Astrocyte (in vitro differentiated cells and primary cell): ENCODE measurements at regions not wholly inside any gene's neighbourhood (a gene's known extent, or its start where the extent isn't known, plus 50 kb on each side); places are given as distances from the start of the nearest gene placed in this dataset.

Experiments used
- DNase-seq: peaks from one replicate; pipeline ENCODE4 v3.0.0-alpha.2; 2010; ENCODE audit warnings: low read depth
- FAIRE-seq: peaks from 2 replicates; lab custom pipeline; 2011; peaks lifted over from hg19 to GRCh38; lab: Jason Lieb, UNC
- H2AFZ ChIP-seq: 2 replicates; pipeline ENCODE4 v1.6.0; 2012; ENCODE audit warnings: low read depth, low read length, inconsistent platforms
- H3K27ac ChIP-seq: 2 replicates; pipeline ENCODE4 v1.5.1; 2011; ENCODE audit warnings: low read depth, low read length, inconsistent platforms
- H3K27me3 ChIP-seq: 2 replicates; pipeline ENCODE4 v1.6.0; 2011; ENCODE audit warnings: low read length, inconsistent platforms; ENCODE audit not compliant: insufficient read depth
- H3K36me3 ChIP-seq: 2 replicates; pipeline ENCODE4 v1.5.1; 2011; ENCODE audit warnings: low read length, inconsistent platforms; ENCODE audit not compliant: insufficient read depth
- H3K4me1 ChIP-seq: 2 replicates; pipeline ENCODE4 v1.5.1; 2011; ENCODE audit warnings: low read length, inconsistent platforms; ENCODE audit not compliant: insufficient read depth
- H3K4me2 ChIP-seq: 2 replicates; pipeline ENCODE4 v1.6.0; 2012; ENCODE audit warnings: low read length, inconsistent platforms
- H3K4me3 ChIP-seq: 2 replicates; pipeline ENCODE4 v1.5.1; 2011; ENCODE audit warnings: low read depth, mild to moderate bottlenecking, low read length, inconsistent platforms; ENCODE audit not compliant: insufficient read depth
- H3K79me2 ChIP-seq: 2 replicates; pipeline ENCODE4 v1.6.0; 2012; ENCODE audit warnings: mild to moderate bottlenecking, low read length, inconsistent platforms; ENCODE audit not compliant: insufficient read depth
- H3K9ac ChIP-seq: 2 replicates; pipeline ENCODE4 v1.6.0; 2012; ENCODE audit warnings: mild to moderate bottlenecking, low read length, inconsistent platforms
- H3K9me3 ChIP-seq: 2 replicates; pipeline ENCODE4 v1.5.1; 2012; ENCODE audit warnings: low read depth, mild to moderate bottlenecking, low read length, inconsistent platforms; ENCODE audit not compliant: insufficient read depth
- H4K20me1 ChIP-seq: 2 replicates; pipeline ENCODE4 v1.6.0; 2012; ENCODE audit warnings: low read length, inconsistent platforms; ENCODE audit not compliant: insufficient read depth
- H3K27ac Mint-ChIP-seq: one replicate; pipeline ENCODE4 v1.8.0; 2021; ENCODE audit warnings: mild to moderate bottlenecking, mixed read lengths; ENCODE audit not compliant: unreplicated experiment
- H3K27me3 Mint-ChIP-seq: one replicate; pipeline ENCODE4 v1.8.0; 2021; ENCODE audit warnings: low read depth, mixed read lengths; ENCODE audit not compliant: unreplicated experiment
- H3K36me3 Mint-ChIP-seq: one replicate; pipeline ENCODE4 v1.8.0; 2021; ENCODE audit warnings: low read depth, mixed read lengths; ENCODE audit not compliant: unreplicated experiment
- H3K4me1 Mint-ChIP-seq: one replicate; pipeline ENCODE4 v1.8.0; 2021; ENCODE audit warnings: low read depth, mixed read lengths; ENCODE audit not compliant: unreplicated experiment
- H3K4me3 Mint-ChIP-seq: one replicate; pipeline ENCODE4 v1.8.0; 2021; ENCODE audit warnings: mild to moderate bottlenecking, moderate library complexity, mixed read lengths; ENCODE audit not compliant: unreplicated experiment
- H3K9me3 Mint-ChIP-seq: one replicate; pipeline ENCODE4 v1.8.0; 2021; ENCODE audit warnings: mild to moderate bottlenecking, mixed read lengths; ENCODE audit not compliant: unreplicated experiment
- EZH2 ChIP-seq: IDR thresholded peaks from 2 replicates; pipeline ENCODE4 v1.6.1; 2012; ENCODE audit warnings: mild to moderate bottlenecking, low read length, inconsistent platforms; ENCODE audit not compliant: insufficient read depth
- TF ChIP-seq, protein P1 (sequence below): IDR thresholded peaks from 2 replicates; pipeline ENCODE4 v1.5.1; 2011; ENCODE audit warnings: low read depth, mild to moderate bottlenecking, inconsistent platforms, low read length, moderate library complexity; ENCODE audit not compliant: insufficient read depth

DNA sequence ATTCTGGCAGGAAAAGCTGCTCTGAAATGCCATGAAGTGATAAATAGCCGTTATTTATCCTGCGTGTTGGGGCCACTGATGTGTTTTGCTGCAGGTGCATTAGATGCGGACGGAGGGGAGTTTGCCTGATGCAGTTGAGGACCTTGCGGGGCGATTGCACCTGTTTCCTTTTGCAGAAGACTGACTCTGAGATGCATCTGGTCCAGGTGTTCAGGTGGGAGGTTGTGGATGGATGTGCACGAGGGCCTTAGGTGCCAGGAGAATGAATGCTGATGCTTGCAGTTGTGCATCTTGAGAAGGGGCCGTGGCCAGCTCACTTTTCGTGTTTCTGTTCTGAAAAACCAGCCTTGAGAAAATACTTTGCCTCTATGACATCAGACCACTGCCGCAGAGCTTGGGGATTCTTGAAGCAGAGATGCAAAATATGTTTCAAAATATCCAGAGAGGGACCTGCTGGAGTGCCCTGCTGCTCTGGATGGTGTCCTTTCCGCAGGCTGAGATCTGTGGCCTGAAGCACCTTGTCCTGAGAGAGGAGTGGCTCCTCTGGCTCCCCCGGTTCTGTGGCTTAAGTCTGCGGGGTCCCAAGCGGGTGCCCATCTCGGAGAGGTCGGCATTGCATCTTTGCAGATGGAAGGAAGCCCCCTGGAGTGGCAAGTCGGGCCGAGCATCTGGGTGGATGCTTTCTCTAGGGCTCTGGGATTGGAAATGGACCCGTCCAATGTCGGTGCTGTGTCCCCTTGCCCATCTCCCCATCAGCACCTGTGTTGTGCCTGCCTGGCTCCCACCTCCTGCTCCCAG, 1031.1 kb downstream of the TBC1D22A start:
- Mint-ChIP-seq H3K4me3 (no peak overlapping the region), H3K27me3 (peaks cover 15% of the 10 kb centered on the region), H3K27ac (no peak overlapping the region), H3K36me3 (no peaks in the 10 kb centered on the region), H3K4me1 (peaks cover 16% of the 10 kb centered on the region), H3K9me3 (peaks cover 2% of the 10 kb centered on the region)
- no peak overlapping the region for H2AFZ ChIP-seq
- DNase-seq (no peak), FAIRE-seq (no peak)
- no peak overlapping the region for H3K9ac ChIP-seq
- H4K20me1 ChIP-seq: no peaks in the 10 kb centered on the region
- H3K27me3 ChIP-seq: no peaks in the 10 kb centered on the region
- no peaks in the 10 kb centered on the region for H3K36me3 ChIP-seq
- no peaks in the 10 kb centered on the region for H3K4me1 ChIP-seq
- TF ChIP-seq EZH2: no peak
- TF ChIP-seq, protein P1, sequence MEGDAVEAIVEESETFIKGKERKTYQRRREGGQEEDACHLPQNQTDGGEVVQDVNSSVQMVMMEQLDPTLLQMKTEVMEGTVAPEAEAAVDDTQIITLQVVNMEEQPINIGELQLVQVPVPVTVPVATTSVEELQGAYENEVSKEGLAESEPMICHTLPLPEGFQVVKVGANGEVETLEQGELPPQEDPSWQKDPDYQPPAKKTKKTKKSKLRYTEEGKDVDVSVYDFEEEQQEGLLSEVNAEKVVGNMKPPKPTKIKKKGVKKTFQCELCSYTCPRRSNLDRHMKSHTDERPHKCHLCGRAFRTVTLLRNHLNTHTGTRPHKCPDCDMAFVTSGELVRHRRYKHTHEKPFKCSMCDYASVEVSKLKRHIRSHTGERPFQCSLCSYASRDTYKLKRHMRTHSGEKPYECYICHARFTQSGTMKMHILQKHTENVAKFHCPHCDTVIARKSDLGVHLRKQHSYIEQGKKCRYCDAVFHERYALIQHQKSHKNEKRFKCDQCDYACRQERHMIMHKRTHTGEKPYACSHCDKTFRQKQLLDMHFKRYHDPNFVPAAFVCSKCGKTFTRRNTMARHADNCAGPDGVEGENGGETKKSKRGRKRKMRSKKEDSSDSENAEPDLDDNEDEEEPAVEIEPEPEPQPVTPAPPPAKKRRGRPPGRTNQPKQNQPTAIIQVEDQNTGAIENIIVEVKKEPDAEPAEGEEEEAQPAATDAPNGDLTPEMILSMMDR: no peak
- peaks cover 13% of the 10 kb centered on the region for H3K9me3 ChIP-seq
- no peak overlapping the region for H3K27ac ChIP-seq
- H3K4me2 ChIP-seq: no peak overlapping the region
- H3K4me3 ChIP-seq: no peak overlapping the region
- no peaks in the 10 kb centered on the region for H3K79me2 ChIP-seq

DNA sequence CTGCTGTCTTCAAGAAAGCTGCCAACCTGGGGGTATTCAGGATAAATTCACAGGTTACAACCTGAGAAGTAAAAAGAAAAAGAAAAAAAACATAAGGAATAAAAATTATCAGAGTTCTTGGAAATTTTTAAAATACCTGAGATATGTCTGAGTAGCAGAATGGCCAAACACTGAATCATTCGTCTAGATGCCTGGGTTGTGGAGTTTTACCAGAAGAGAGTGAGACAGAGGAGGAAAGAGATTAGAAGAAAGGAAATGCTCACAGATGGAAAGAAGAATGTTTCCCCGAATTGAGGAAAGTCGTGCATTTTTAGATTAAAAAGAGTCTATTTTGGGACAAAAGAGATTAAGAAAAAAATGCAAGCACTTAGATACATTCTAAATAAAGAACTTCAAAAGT, 1026.7 kb downstream of the TBC1D22A start:
- Mint-ChIP-seq H3K27ac (peak overlapping the region; percentile 43), H3K27me3 (peaks cover 7% of the 10 kb centered on the region), H3K36me3 (no peaks in the 10 kb centered on the region), H3K4me3 (no peak overlapping the region), H3K9me3 (peaks cover 8% of the 10 kb centered on the region), H3K4me1 (peaks cover 25% of the 10 kb centered on the region)
- Histone ChIP-seq H3K36me3 (no peaks in the 10 kb centered on the region), H3K27me3 (no peaks in the 10 kb centered on the region), H3K4me1 (no peaks in the 10 kb centered on the region), H2AFZ (no peak overlapping the region), H3K9ac (no peak overlapping the region), H3K4me3 (no peak overlapping the region), H3K27ac (no peak overlapping the region), H3K4me2 (no peak overlapping the region), H4K20me1 (no peaks in the 10 kb centered on the region), H3K9me3 (peaks cover 9% of the 10 kb centered on the region), H3K79me2 (no peaks in the 10 kb centered on the region)
- DNase-seq (no peak), FAIRE-seq (no peak)
- TF ChIP-seq, protein P1: no peak
- no peak for TF ChIP-seq EZH2

DNA sequence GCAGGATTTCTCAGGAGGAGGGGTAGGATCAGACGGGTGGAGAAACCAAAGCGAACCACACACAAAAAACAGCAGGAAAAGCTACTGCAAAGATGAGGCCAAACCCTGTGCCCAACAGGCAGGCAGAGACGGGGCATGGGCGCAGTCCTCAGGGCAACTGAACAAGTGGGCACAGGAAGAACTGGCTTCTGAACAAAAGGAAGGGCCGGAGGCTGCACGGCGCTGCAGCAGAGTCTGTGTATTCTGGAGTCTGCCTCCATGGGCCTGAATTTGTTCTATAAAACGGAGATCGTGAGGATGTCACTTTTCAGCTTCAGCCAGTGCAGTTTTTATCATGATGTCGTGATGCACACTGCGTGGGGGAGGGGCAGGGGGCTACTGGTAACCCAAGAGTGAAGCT, 1026.0 kb downstream of the TBC1D22A start:
- H3K36me3 Mint-ChIP-seq: no peaks in the 10 kb centered on the region
- H3K27me3 Mint-ChIP-seq: peaks cover 6% of the 10 kb centered on the region
- H3K4me2 ChIP-seq: no peak overlapping the region
- TF ChIP-seq EZH2: no peak
- TF ChIP-seq, protein P1: no peak
- H3K27me3 ChIP-seq: no peaks in the 10 kb centered on the region
- no peaks in the 10 kb centered on the region for H3K4me1 ChIP-seq
- FAIRE-seq: no peak
- H3K27ac Mint-ChIP-seq: peak overlapping the region; percentile 43
- H3K4me1 Mint-ChIP-seq: peaks cover 25% of the 10 kb centered on the region
- no peak overlapping the region for H3K27ac ChIP-seq
- DNase-seq: no peak
- H3K4me3 ChIP-seq: no peak overlapping the region
- no peaks in the 10 kb centered on the region for H3K79me2 ChIP-seq
- H4K20me1 ChIP-seq: no peaks in the 10 kb centered on the region
- H3K36me3 ChIP-seq: no peaks in the 10 kb centered on the region
- peaks cover 9% of the 10 kb centered on the region for H3K9me3 ChIP-seq
- H2AFZ ChIP-seq: no peak overlapping the region
- H3K9me3 Mint-ChIP-seq: peaks cover 8% of the 10 kb centered on the region
- H3K9ac ChIP-seq: no peak overlapping the region
- H3K4me3 Mint-ChIP-seq: no peak overlapping the region
